GM12892 (cell line): ENCODE measurements at regions not wholly inside any gene's neighbourhood (a gene's known extent, or its start where the extent isn't known, plus 50 kb on each side); places are given as distances from the start of the nearest gene placed in this dataset.

Experiments used
- POLR2A ChIP-seq: IDR thresholded peaks from 2 replicates; pipeline ENCODE4 v1.6.1; 2011; ENCODE audit warnings: low read depth, low read length, control low read depth
- POLR2AphosphoS5 ChIP-seq: IDR thresholded peaks from 2 replicates; pipeline ENCODE4 v1.6.1; 2011; ENCODE audit warnings: low read depth, low read length, control low read depth

DNA sequence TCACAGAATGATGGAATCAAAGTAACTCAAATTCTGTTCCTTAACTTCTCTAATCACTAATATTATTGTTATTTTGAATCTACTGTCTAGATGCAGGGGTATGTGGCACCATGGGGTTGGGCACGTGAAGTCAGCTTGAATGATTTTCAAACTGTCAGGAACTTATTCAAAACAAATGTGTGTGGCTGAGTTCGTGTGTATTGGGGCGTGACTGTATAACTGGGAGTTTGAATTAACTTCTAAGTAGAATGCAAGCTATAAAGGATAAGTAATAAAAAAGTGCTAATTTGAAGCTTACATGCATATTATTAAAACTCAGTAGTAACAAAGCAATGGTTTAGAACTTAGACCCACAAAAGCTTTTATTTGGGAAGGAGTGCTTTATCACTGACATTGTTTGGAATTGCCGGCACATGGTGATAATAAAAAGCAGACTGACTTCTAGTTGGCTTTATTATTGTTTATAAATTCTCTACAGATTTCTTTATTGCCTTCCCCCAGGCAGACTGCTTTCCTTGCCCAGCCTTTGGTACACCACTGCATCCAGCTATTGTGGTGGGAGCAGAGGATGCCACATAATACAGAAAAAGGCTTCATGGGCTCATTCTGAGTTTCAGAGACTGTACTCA lies 84.3 kb downstream of the TENT5C start:
- TF ChIP-seq POLR2A (no peak), POLR2AphosphoS5 (no peak)
